ENCODE measurements at regions not wholly inside any gene's neighbourhood (a gene's known extent, or its start where the extent isn't known, plus 50 kb on each side); places are given as distances from the start of the nearest gene placed in this dataset.

GRCh38 chr1:30639881-30640452 lies 83.4 kb downstream of the MATN1 start:
- in situ Hi-C loops (cut with HindIII; ENCODE audit: low sequenced_read_pairs), result no loop called here
- DNase-seq (ENCODE audit: low spot score), result no peak

DNA sequence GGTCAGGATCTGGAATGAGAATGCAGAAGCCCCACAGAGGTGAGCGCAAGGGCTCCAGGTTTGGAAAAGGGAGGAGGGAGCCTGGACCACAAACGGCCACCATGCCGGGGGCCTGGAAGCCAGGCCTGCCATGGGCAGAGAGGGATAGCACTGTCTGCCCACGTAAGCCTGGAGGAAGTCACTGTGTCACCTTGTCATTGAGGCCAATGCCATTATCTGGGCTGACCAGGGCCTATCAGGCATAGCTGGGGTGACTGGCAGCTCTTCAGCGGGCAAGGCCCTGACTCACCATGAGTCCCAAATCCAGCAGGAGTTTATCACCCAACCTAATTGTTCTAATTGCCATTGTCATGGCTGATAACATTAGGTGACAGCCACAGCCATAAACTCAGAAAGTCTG lies 84.6 kb downstream of the MATN1 start:
- no peak for DNase-seq (ENCODE audit: low spot score)
- in situ Hi-C loops (cut with HindIII; ENCODE audit: low sequenced_read_pairs), result no loop called here

- in situ Hi-C loops (cut with HindIII; ENCODE audit: low sequenced_read_pairs), result no loop called here
- no peak for DNase-seq (ENCODE audit: low spot score)
Measured at GRCh38 chr1:30638086-30638485, 85.3 kb downstream of the MATN1 start.

- in situ Hi-C loops (cut with HindIII; ENCODE audit: low sequenced_read_pairs), result no loop called here
- DNase-seq (ENCODE audit: low spot score), result no peak
Measured at GRCh38 chr1:30637183-30637980, 86.0 kb downstream of the MATN1 start.

- DNase-seq (ENCODE audit: low spot score), result no peak
- in situ Hi-C loops (cut with HindIII; ENCODE audit: low sequenced_read_pairs), result no loop called here
Measured at GRCh38 chr1:30636621-30637020, 86.8 kb downstream of the MATN1 start.

GRCh38 chr1:30635391-30635975 lies 87.9 kb downstream of the MATN1 start:
- DNase-seq (ENCODE audit: low spot score), result no peak
- in situ Hi-C loops (cut with HindIII; ENCODE audit: low sequenced_read_pairs), result no loop called here

GRCh38 chr1:30634507-30634906 lies 88.9 kb downstream of the MATN1 start:
- no peak for DNase-seq (ENCODE audit: low spot score)
- in situ Hi-C loops (cut with HindIII; ENCODE audit: low sequenced_read_pairs), result no loop called here

- in situ Hi-C loops (cut with HindIII; ENCODE audit: low sequenced_read_pairs), result no loop called here
- no peak for DNase-seq (ENCODE audit: low spot score)
Measured at GRCh38 chr1:30633294-30633693, 90.1 kb downstream of the MATN1 start.

- in situ Hi-C loops (cut with HindIII; ENCODE audit: low sequenced_read_pairs), result no loop called here
- no peak for DNase-seq (ENCODE audit: low spot score)
Measured at GRCh38 chr1:30632481-30632880, 90.9 kb downstream of the MATN1 start.

- in situ Hi-C loops (cut with HindIII; ENCODE audit: low sequenced_read_pairs), result no loop called here
- no peak for DNase-seq (ENCODE audit: low spot score)
Measured at GRCh38 chr1:30631700-30632099, 91.7 kb downstream of the MATN1 start.

GRCh38 chr1:30629501-30629900 lies 93.9 kb downstream of the MATN1 start:
- no peak for DNase-seq (ENCODE audit: low spot score)
- in situ Hi-C loops (cut with HindIII; ENCODE audit: low sequenced_read_pairs), result no loop called here

- in situ Hi-C loops (cut with HindIII; ENCODE audit: low sequenced_read_pairs), result no loop called here
- DNase-seq (ENCODE audit: low spot score), result no peak
Measured at GRCh38 chr1:30627994-30628393, 95.4 kb downstream of the MATN1 start.

- in situ Hi-C loops (cut with HindIII; ENCODE audit: low sequenced_read_pairs), result no loop called here
Measured at GRCh38 chr1:30627206-30627605, 96.2 kb downstream of the MATN1 start.

GRCh38 chr1:30623431-30623830 lies 100.0 kb downstream of the MATN1 start:
- DNase-seq (ENCODE audit: low spot score), result no peak
- in situ Hi-C loops (cut with HindIII; ENCODE audit: low sequenced_read_pairs), result no loop called here

More at GRCh38 chr1:30627206-30627605, 96.2 kb downstream of the MATN1 start:
- DNase-seq (ENCODE audit: low spot score), result no peak

DNA sequence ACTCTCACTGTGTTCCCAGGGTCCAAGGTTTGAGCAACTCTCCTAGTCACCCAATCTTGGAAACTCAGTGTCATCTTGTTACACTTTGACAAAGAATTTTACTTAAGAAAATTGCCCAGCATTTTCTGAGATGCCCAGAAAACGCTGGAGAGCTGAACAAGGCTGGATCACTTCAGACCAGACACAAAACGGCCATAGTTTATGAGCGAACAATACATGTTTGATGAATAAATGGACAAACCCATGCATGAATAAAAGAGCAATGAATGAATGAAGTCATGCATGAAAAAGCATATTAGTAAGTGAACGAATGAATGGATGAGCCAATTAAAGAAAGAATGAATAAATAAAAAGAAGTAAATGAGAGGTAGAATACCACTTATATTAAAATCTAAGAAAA lies 103.8 kb downstream of the MATN1 start:
- no peak for DNase-seq (ENCODE audit: low spot score)
- in situ Hi-C loops (cut with HindIII; ENCODE audit: low sequenced_read_pairs), result no loop called here

GRCh38 chr1:30618335-30618747 lies 105.0 kb downstream of the MATN1 start:
- in situ Hi-C loops (cut with HindIII; ENCODE audit: low sequenced_read_pairs), result no loop called here
- no peak for DNase-seq (ENCODE audit: low spot score)

- DNase-seq (ENCODE audit: low spot score), result no peak
Measured at GRCh38 chr1:30616759-30617158, 106.6 kb downstream of the MATN1 start.

GRCh38 chr1:30615816-30616590 lies 107.4 kb downstream of the MATN1 start:
- in situ Hi-C loops (cut with HindIII; ENCODE audit: low sequenced_read_pairs), result no loop called here
- no peak for DNase-seq (ENCODE audit: low spot score)

More at GRCh38 chr1:30616759-30617158, 106.6 kb downstream of the MATN1 start:
- in situ Hi-C loops (cut with HindIII; ENCODE audit: low sequenced_read_pairs), result no loop called here

- no peak for DNase-seq (ENCODE audit: low spot score)
- in situ Hi-C loops (cut with HindIII; ENCODE audit: low sequenced_read_pairs), result no loop called here
Measured at GRCh38 chr1:30615076-30615795, 108.1 kb downstream of the MATN1 start.
